SK-N-SH treated with all-trans-retinoic acid at 6 μM for 48 hours (cell line): ENCODE measurements at regions not wholly inside any gene's neighbourhood (a gene's known extent, or its start where the extent isn't known, plus 50 kb on each side); places are given as distances from the start of the nearest gene placed in this dataset.

Experiments
- ARNTL ChIP-seq: fragments of 450-650 bp; formaldehyde crosslinking; IDR thresholded peaks from 2 replicates; pipeline ENCODE4 v1.5.0; 2020; ENCODE audit warnings: low read depth, mild to moderate bottlenecking, moderate library complexity, borderline replicate concordance
- CSDC2 ChIP-seq: fragments of 250-450 bp; sonication (Bioruptor Pico); IDR thresholded peaks from 2 replicates; pipeline ENCODE4 v1.5.0; 2020; ENCODE audit warnings: mild to moderate bottlenecking, moderate library complexity
- PPARA ChIP-seq: fragments of 250-450 bp; sonication (Bioruptor Pico); IDR thresholded peaks from 2 replicates; pipeline ENCODE4 v1.5.0; 2020; ENCODE audit warnings: mild to moderate bottlenecking, borderline replicate concordance
- RARB ChIP-seq: fragments of 250-450 bp; sonication (Bioruptor Pico); IDR thresholded peaks from 2 replicates; pipeline ENCODE4 v1.8.0; 2021; ENCODE audit warnings: mild to moderate bottlenecking, moderate library complexity
- ZC3H10 ChIP-seq: fragments of 250-450 bp; sonication (Bioruptor Pico); IDR thresholded peaks from 2 replicates; pipeline ENCODE4 v1.5.1; 2021; ENCODE audit warnings: mild to moderate bottlenecking, moderate library complexity
- TF ChIP-seq, protein P1 (sequence below): fragments of 250-450 bp; sonication (Bioruptor Pico); IDR thresholded peaks from 2 replicates; pipeline ENCODE4 v1.5.0; 2020; ENCODE audit warnings: mild to moderate bottlenecking, moderate library complexity
- TF ChIP-seq, protein P2 (sequence below): fragments of 250-450 bp; sonication (Bioruptor Pico); IDR thresholded peaks from 2 replicates; pipeline ENCODE4 v1.8.0; 2020; ENCODE audit warnings: mild to moderate bottlenecking, moderate library complexity, borderline replicate concordance

DNA sequence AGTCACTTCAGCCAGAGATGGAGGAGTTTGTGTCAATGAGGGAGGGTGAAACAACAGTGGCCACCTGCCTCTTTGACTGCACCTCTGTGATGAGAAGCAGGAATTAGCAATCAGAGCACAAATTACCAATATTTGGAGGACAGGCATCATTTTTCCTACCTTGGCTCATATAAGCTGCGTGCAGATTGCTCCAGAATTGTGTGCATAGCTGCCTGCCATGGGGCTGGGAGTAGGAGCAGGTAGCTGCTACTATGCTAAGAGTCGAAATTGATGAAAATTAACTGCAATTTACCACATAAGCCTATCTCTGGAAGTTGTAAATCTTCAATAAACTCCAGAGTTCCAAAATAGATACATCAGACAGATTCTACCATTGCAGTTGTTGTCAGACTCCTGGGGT lies 167.5 kb upstream of the HTR2A start:
- no peak for TF ChIP-seq ZC3H10
- no peak for TF ChIP-seq CSDC2 (CRISPR knock-in tag)
- TF ChIP-seq PPARA (CRISPR knock-in tag), result no peak
- TF ChIP-seq ARNTL, result no peak
- TF ChIP-seq, protein P1, sequence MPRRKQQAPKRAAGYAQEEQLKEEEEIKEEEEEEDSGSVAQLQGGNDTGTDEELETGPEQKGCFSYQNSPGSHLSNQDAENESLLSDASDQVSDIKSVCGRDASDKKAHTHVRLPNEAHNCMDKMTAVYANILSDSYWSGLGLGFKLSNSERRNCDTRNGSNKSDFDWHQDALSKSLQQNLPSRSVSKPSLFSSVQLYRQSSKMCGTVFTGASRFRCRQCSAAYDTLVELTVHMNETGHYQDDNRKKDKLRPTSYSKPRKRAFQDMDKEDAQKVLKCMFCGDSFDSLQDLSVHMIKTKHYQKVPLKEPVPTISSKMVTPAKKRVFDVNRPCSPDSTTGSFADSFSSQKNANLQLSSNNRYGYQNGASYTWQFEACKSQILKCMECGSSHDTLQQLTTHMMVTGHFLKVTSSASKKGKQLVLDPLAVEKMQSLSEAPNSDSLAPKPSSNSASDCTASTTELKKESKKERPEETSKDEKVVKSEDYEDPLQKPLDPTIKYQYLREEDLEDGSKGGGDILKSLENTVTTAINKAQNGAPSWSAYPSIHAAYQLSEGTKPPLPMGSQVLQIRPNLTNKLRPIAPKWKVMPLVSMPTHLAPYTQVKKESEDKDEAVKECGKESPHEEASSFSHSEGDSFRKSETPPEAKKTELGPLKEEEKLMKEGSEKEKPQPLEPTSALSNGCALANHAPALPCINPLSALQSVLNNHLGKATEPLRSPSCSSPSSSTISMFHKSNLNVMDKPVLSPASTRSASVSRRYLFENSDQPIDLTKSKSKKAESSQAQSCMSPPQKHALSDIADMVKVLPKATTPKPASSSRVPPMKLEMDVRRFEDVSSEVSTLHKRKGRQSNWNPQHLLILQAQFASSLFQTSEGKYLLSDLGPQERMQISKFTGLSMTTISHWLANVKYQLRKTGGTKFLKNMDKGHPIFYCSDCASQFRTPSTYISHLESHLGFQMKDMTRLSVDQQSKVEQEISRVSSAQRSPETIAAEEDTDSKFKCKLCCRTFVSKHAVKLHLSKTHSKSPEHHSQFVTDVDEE (CRISPR knock-in tag), result no peak
- no peak for TF ChIP-seq RARB (CRISPR knock-in tag)
- TF ChIP-seq, protein P2, sequence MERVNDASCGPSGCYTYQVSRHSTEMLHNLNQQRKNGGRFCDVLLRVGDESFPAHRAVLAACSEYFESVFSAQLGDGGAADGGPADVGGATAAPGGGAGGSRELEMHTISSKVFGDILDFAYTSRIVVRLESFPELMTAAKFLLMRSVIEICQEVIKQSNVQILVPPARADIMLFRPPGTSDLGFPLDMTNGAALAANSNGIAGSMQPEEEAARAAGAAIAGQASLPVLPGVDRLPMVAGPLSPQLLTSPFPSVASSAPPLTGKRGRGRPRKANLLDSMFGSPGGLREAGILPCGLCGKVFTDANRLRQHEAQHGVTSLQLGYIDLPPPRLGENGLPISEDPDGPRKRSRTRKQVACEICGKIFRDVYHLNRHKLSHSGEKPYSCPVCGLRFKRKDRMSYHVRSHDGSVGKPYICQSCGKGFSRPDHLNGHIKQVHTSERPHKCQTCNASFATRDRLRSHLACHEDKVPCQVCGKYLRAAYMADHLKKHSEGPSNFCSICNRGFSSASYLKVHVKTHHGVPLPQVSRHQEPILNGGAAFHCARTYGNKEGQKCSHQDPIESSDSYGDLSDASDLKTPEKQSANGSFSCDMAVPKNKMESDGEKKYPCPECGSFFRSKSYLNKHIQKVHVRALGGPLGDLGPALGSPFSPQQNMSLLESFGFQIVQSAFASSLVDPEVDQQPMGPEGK, result no peak
